ENCODE measurements at regions not wholly inside any gene's neighbourhood (a gene's known extent, or its start where the extent isn't known, plus 50 kb on each side); places are given as distances from the start of the nearest gene placed in this dataset.
"Not testable (repeated sequence)": the region's sequence is repeated elsewhere in the genome, so short reads cannot be mapped to it uniquely, and the experiment has no call there.

- DNase-seq = no peak
Measured at GRCh38 chr10:83372646-83373045, 766.7 kb upstream of the GHITM start.

GRCh38 chr10:83373671-83374070, 765.6 kb upstream of the GHITM start:
- DNase-seq = no peak

GRCh38 chr10:83374741-83375140, 764.6 kb upstream of the GHITM start:
- DNase-seq = no peak

GRCh38 chr10:83375274-83375673, 764.0 kb upstream of the GHITM start:
- no peak for DNase-seq

GRCh38 chr10:83397806-83398205, 741.5 kb upstream of the GHITM start:
- no peak for DNase-seq

GRCh38 chr10:83410570-83410969, 728.7 kb upstream of the GHITM start:
- no peak for DNase-seq

- no peak for DNase-seq
Measured at GRCh38 chr10:83425306-83425705, 714.0 kb upstream of the GHITM start.

- DNase-seq = no peak
Measured at GRCh38 chr10:83427101-83427500, 712.2 kb upstream of the GHITM start.

GRCh38 chr10:83432261-83433045, 706.9 kb upstream of the GHITM start:
- DNase-seq = no peak

- no peak for DNase-seq
Measured at GRCh38 chr10:83433705-83434104, 705.6 kb upstream of the GHITM start.

GRCh38 chr10:83448013-83448412, 691.3 kb upstream of the GHITM start:
- DNase-seq = no peak

- no peak for DNase-seq
Measured at GRCh38 chr10:83458611-83459010, 680.7 kb upstream of the GHITM start.

GRCh38 chr10:83459124-83459523, 680.2 kb upstream of the GHITM start:
- no peak for DNase-seq

- DNase-seq = no peak
Measured at GRCh38 chr10:83469728-83470331, 669.5 kb upstream of the GHITM start.

- no peak for DNase-seq
Measured at GRCh38 chr10:83476211-83476610, 663.1 kb upstream of the GHITM start.

- no peak for DNase-seq
Measured at GRCh38 chr10:83489161-83489560, 650.1 kb upstream of the GHITM start.

GRCh38 chr10:83492004-83492403, 647.3 kb upstream of the GHITM start:
- no peak for DNase-seq

GRCh38 chr10:83512681-83513080, 626.6 kb upstream of the GHITM start:
- no peak for DNase-seq

- DNase-seq = no peak
Measured at GRCh38 chr10:83515001-83515400, 624.3 kb upstream of the GHITM start.

- DNase-seq = no peak
Measured at GRCh38 chr10:83516788-83517187, 622.5 kb upstream of the GHITM start.

GRCh38 chr10:83517456-83517855, 621.9 kb upstream of the GHITM start:
- no peak for DNase-seq

GRCh38 chr10:83518779-83519178, 620.5 kb upstream of the GHITM start:
- no peak for DNase-seq

GRCh38 chr10:83520386-83520785, 618.9 kb upstream of the GHITM start:
- DNase-seq = not testable (repeated sequence)

GRCh38 chr10:83522456-83522855, 616.9 kb upstream of the GHITM start:
- no peak for DNase-seq

- no peak for DNase-seq
Measured at GRCh38 chr10:83522881-83523386, 616.4 kb upstream of the GHITM start.
